ENCODE measurements at regions not wholly inside any gene's neighbourhood (a gene's known extent, or its start where the extent isn't known, plus 50 kb on each side); places are given as distances from the start of the nearest gene placed in this dataset.

DNA sequence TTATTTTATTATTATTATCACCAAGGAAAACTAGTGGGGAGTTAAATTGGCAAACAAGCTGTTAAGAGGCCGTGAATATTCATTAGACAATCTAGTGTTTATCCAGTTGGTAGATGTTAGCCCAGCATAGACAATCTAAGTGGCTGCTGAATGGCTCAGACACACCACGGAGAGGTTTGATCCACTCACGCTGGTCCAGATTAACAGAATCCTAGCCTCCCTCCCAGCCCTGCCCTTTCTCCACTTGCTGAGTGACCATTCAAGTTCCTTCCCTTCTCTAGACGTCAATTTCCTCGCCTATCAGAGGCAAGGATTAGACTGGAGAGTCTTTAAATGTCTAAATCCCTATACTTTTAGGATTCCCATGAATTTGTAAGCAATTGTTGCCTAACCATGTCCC, 80.1 kb downstream of the RRAGC start:
- TF ChIP-seq, protein P1, sequence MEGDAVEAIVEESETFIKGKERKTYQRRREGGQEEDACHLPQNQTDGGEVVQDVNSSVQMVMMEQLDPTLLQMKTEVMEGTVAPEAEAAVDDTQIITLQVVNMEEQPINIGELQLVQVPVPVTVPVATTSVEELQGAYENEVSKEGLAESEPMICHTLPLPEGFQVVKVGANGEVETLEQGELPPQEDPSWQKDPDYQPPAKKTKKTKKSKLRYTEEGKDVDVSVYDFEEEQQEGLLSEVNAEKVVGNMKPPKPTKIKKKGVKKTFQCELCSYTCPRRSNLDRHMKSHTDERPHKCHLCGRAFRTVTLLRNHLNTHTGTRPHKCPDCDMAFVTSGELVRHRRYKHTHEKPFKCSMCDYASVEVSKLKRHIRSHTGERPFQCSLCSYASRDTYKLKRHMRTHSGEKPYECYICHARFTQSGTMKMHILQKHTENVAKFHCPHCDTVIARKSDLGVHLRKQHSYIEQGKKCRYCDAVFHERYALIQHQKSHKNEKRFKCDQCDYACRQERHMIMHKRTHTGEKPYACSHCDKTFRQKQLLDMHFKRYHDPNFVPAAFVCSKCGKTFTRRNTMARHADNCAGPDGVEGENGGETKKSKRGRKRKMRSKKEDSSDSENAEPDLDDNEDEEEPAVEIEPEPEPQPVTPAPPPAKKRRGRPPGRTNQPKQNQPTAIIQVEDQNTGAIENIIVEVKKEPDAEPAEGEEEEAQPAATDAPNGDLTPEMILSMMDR (IDR thresholded peaks at IDR 0.05), result no peak
- TF ChIP-seq EZH2phosphoT487 (IDR thresholded peaks at IDR 0.05) (no peak), EZH2 (IDR thresholded peaks at IDR 0.05) (no peak)
